Adrenal gland (tissue), 5 donors: ENCODE measurements at regions not wholly inside any gene's neighbourhood (a gene's known extent, or its start where the extent isn't known, plus 50 kb on each side); places are given as distances from the start of the nearest gene placed in this dataset.

Experiments used
- POLR2A ChIP-seq, 2 donors: fragments of 450-650 bp; IDR thresholded peaks; one replicate each; pipeline ENCODE4 v1.6.1; 2017; ENCODE audit warnings: antibody characterized with exemption in 2 of 2, mild to moderate bottlenecking in 2 of 2, moderate library complexity in 1 of 2
- TF ChIP-seq, protein P1 (sequence below), 6 experiments: fragments of 450-650 bp in 4 of 6; fragments of 200-600 bp in 2 of 6; sonication (generic) in 1 of 6; IDR thresholded peaks; 1 replicate in 5 of 6; 2 replicates in 1 of 6; pipeline versions ENCODE4 v1.5.1 to v1.8.0; 2016 to 2021; ENCODE audit warnings: antibody characterized with exemption in 6 of 6, mild to moderate bottlenecking in 2 of 6, moderate library complexity in 1 of 6
- donor health status: DM: no; HTN: no; CAD: no.

DNA sequence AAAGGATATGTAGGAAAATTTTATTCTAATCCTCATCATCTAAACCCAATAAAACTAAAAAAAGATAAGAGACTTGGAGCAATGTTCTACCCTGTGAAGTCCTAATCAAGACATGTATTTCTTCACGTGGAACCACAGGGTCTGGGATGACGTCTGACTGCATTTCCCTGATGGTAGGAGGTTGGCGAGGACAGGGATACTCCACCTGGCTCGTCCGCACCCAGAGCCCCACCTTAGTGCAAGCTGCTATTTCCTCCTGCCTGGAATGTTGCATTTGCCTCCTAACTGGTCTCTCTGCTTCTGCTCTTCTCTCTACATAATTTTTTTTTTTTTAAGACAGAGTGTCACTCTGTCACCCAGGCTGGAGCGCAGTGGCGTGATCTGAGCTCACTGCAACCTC is 57.7 kb upstream of the RASGRP1 start:
- TF ChIP-seq, protein P1, sequence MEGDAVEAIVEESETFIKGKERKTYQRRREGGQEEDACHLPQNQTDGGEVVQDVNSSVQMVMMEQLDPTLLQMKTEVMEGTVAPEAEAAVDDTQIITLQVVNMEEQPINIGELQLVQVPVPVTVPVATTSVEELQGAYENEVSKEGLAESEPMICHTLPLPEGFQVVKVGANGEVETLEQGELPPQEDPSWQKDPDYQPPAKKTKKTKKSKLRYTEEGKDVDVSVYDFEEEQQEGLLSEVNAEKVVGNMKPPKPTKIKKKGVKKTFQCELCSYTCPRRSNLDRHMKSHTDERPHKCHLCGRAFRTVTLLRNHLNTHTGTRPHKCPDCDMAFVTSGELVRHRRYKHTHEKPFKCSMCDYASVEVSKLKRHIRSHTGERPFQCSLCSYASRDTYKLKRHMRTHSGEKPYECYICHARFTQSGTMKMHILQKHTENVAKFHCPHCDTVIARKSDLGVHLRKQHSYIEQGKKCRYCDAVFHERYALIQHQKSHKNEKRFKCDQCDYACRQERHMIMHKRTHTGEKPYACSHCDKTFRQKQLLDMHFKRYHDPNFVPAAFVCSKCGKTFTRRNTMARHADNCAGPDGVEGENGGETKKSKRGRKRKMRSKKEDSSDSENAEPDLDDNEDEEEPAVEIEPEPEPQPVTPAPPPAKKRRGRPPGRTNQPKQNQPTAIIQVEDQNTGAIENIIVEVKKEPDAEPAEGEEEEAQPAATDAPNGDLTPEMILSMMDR (IDR thresholded peaks at IDR 0.05): no peak
- no peak for TF ChIP-seq POLR2A (IDR thresholded peaks at IDR 0.05)
